ENCODE measurements at regions not wholly inside any gene's neighbourhood (a gene's known extent, or its start where the extent isn't known, plus 50 kb on each side); places are given as distances from the start of the nearest gene placed in this dataset.

DNA sequence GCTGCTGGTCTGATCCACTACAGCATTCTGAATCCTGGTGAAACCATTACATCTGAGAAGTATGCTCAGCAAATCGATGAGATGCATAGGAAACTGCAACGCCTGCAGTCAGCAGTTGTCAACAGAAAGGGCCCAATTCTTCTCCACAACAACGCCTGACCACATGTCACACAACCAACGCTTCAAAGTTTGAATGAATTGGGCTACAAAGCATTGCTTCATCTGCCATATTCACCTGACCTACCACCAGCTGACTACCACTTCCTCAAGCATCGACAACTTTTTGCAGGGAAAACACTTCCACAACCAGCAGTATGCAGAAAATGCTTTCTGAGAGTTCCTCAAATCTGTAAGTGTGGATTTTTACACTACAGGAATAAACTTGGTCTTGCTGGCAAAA, 54.7 kb upstream of the C2CD4B start:
- no peak for TF ChIP-seq POLR2AphosphoS5 (IDR thresholded peaks at IDR 0.05; ENCODE audit: insufficient read depth in 1 of 2, low read depth in 1 of 2)
- no peak for TF ChIP-seq CTCF (IDR thresholded peaks at IDR 0.05)
